MM.1S (cell line): ENCODE measurements at regions not wholly inside any gene's neighbourhood (a gene's known extent, or its start where the extent isn't known, plus 50 kb on each side); places are given as distances from the start of the nearest gene placed in this dataset.

Experiments used
- DNase-seq: peaks from one replicate; pipeline ENCODE4 v3.0.0-alpha.2; 2015
- H2AFZ ChIP-seq: fragments of 300-600 bp; sonication (generic); 2 replicates; pipeline ENCODE4 v1.6.0; 2016; ENCODE audit warnings: antibody characterized with exemption, low read length
- H3F3A ChIP-seq: fragments of 300-600 bp; sonication (generic); 2 replicates; pipeline ENCODE4 v1.6.1; 2016; ENCODE audit warnings: mild to moderate bottlenecking, antibody characterized with exemption, low read length, moderate library complexity, mixed read lengths; ENCODE audit not compliant: insufficient read depth
- H3K27ac ChIP-seq: fragments of 300-600 bp; sonication (generic); 2 replicates; pipeline ENCODE4 v1.5.1; 2016; ENCODE audit warnings: mild to moderate bottlenecking, low read length
- H3K27me3 ChIP-seq: fragments of 300-600 bp; sonication (generic); replicated peaks from 2 replicates; pipeline ENCODE4 v1.6.0; 2016; ENCODE audit warnings: low read length; ENCODE audit not compliant: insufficient read depth
- H3K36me3 ChIP-seq: fragments of 300-600 bp; sonication (generic); replicated peaks from 2 replicates; pipeline ENCODE4 v1.6.1; 2016; ENCODE audit warnings: mild to moderate bottlenecking, low read length, mixed read lengths; ENCODE audit not compliant: insufficient read depth
- H3K4me1 ChIP-seq: fragments of 300-600 bp; sonication (generic); 2 replicates; pipeline ENCODE4 v1.6.1; 2016; ENCODE audit warnings: low read length, mixed read lengths
- H3K4me2 ChIP-seq: fragments of 300-600 bp; sonication (generic); 2 replicates; pipeline ENCODE4 v1.6.0; 2016; ENCODE audit warnings: low read depth, low read length
- H3K4me3 ChIP-seq: fragments of 300-600 bp; sonication (generic); 2 replicates; pipeline ENCODE4 v1.5.1; 2016; ENCODE audit warnings: low read length, mixed read lengths
- H3K79me2 ChIP-seq: fragments of 300-600 bp; sonication (generic); 2 replicates; pipeline ENCODE4 v1.6.1; 2016; ENCODE audit warnings: mixed run types, low read length, mixed read lengths
- H3K9ac ChIP-seq: fragments of 300-600 bp; sonication (generic); 2 replicates; pipeline ENCODE4 v1.6.1; 2016; ENCODE audit warnings: low read length, mixed read lengths
- H3K9me2 ChIP-seq: fragments of 300-600 bp; sonication (generic); replicated peaks from 2 replicates; pipeline ENCODE4 v1.6.1; 2016; ENCODE audit warnings: mild to moderate bottlenecking, low read length, mixed read lengths; ENCODE audit not compliant: insufficient read depth
- H3K9me3 ChIP-seq: fragments of 300-600 bp; sonication (generic); replicated peaks from 2 replicates; pipeline ENCODE4 v1.6.1; 2016; ENCODE audit warnings: mild to moderate bottlenecking, low read length, mixed read lengths; ENCODE audit not compliant: insufficient read depth
- H4K20me1 ChIP-seq: fragments of 300-600 bp; sonication (generic); 2 replicates; pipeline ENCODE4 v1.6.1; 2016; ENCODE audit warnings: mild to moderate bottlenecking, low read length, moderate library complexity, mixed read lengths; ENCODE audit not compliant: insufficient read depth
- EZH2 ChIP-seq: fragments of 300-600 bp; sonication (generic); optimal IDR thresholded peaks from 2 replicates; pipeline ENCODE3; 2017; ENCODE audit warnings: low read depth, mild to moderate bottlenecking, antibody characterized with exemption, low read length, mixed read lengths
- EZH2phosphoT487 ChIP-seq: fragments of 300-600 bp; sonication (generic); IDR thresholded peaks from 2 replicates; pipeline ENCODE4 v1.6.1; 2018; ENCODE audit warnings: antibody characterized with exemption, low read length
- TF ChIP-seq, protein P1 (sequence below): fragments of 300-600 bp; sonication (generic); IDR thresholded peaks from 2 replicates; pipeline ENCODE4 v1.5.1; 2016; ENCODE audit warnings: antibody characterized with exemption, low read length, mixed read lengths

DNA sequence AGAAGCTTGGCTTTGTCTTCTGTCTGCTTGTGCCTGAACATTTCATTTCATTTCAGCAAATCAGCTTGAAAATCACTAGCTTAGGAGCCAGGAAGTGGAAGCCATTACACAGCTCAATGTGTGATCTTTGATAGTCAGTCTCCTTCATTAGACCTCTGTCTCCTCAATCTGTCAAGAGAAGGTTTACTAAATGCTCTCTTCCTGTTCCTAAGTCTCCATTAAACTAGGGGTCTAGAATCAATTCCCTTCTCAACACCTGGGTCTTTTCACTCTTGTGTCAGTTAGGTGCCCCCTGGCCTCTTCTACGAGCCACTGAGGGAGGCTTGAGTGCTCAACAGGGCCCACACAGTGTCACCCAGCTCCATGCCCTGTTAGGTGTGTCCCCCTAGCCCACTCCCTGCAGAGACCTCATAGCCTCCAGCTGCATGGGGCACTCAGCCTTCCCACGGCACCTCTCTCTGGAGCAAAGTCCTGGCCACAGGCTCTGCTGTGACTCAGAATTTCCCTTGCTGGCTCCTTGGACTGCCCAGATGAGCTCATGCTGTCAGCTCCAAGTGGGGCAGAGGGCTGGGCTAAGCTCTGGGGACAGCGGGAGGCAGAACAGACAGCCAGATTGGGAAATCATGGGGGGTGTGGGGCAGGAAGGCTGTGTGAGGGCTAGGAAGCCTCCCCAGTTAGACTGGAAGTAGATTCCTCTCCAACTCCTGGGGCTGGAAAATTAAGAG, 115.7 kb upstream of the IPO9 start:
- H3K27me3 ChIP-seq: no peaks in the 10 kb centered on the region
- H3K9me2 ChIP-seq: no peaks in the 10 kb centered on the region
- H3K27ac ChIP-seq: no peak overlapping the region
- no peaks in the 10 kb centered on the region for H3F3A ChIP-seq
- peaks cover 11% of the 10 kb centered on the region for H3K4me1 ChIP-seq
- H4K20me1 ChIP-seq: no peaks in the 10 kb centered on the region
- H3K4me2 ChIP-seq: no peak overlapping the region
- TF ChIP-seq EZH2phosphoT487 (no peak), EZH2 (no peak)
- TF ChIP-seq, protein P1, sequence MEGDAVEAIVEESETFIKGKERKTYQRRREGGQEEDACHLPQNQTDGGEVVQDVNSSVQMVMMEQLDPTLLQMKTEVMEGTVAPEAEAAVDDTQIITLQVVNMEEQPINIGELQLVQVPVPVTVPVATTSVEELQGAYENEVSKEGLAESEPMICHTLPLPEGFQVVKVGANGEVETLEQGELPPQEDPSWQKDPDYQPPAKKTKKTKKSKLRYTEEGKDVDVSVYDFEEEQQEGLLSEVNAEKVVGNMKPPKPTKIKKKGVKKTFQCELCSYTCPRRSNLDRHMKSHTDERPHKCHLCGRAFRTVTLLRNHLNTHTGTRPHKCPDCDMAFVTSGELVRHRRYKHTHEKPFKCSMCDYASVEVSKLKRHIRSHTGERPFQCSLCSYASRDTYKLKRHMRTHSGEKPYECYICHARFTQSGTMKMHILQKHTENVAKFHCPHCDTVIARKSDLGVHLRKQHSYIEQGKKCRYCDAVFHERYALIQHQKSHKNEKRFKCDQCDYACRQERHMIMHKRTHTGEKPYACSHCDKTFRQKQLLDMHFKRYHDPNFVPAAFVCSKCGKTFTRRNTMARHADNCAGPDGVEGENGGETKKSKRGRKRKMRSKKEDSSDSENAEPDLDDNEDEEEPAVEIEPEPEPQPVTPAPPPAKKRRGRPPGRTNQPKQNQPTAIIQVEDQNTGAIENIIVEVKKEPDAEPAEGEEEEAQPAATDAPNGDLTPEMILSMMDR: no peak
- no peaks in the 10 kb centered on the region for H3K36me3 ChIP-seq
- no peak overlapping the region for H2AFZ ChIP-seq
- no peaks in the 10 kb centered on the region for H3K9me3 ChIP-seq
- H3K4me3 ChIP-seq: no peak overlapping the region
- no peak overlapping the region for H3K9ac ChIP-seq
- H3K79me2 ChIP-seq: no peaks in the 10 kb centered on the region
- no peak for DNase-seq

DNA sequence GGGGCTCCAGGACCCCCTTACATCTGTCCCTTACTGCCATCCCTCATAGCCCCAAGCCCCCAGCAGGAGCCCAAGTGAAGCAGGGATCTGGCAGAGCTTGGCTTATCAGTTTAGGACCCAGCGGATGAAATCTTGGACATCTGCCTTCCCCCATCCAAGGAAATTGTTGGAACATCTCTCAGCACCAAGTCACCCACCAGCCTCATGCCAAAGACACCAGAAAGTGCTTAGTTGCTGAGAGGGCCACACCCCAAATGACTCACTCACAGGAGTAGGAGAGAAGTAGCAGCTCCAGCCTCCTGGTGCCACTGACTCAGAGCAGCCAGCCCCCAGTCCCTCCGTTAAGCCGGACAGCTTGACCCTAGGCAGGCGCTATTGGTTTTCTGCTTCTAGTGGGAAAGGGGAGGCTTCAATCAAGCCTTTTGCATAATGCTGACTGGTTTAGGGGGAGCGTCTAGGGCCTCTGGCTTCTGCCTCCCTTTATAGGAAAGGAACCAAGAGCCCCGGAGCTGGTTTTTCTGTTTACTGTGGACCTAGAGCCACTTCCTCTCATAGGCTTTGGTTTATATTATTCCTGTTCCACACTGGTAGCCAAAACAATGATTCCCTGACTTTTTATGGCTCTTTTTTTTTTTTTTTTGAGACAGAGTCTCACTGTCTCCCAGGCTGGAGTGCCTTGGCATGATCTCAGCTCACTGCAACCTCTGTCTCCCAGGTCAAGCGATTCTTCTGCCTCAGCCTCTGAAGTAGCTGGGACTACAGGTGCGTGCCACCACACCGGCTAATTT, 114.2 kb upstream of the IPO9 start:
- Histone ChIP-seq H2AFZ (no peak overlapping the region), H3K27ac (no peak overlapping the region), H3K79me2 (no peaks in the 10 kb centered on the region), H3K9me3 (no peaks in the 10 kb centered on the region), H3K9ac (no peak overlapping the region), H4K20me1 (no peaks in the 10 kb centered on the region), H3K9me2 (no peaks in the 10 kb centered on the region), H3K36me3 (no peaks in the 10 kb centered on the region), H3K4me3 (no peak overlapping the region), H3K4me2 (no peak overlapping the region), H3F3A (no peaks in the 10 kb centered on the region), H3K4me1 (peaks cover 11% of the 10 kb centered on the region), H3K27me3 (no peaks in the 10 kb centered on the region)
- TF ChIP-seq EZH2phosphoT487 (no peak), EZH2 (no peak)
- TF ChIP-seq, protein P1: no peak
- no peak for DNase-seq

DNA sequence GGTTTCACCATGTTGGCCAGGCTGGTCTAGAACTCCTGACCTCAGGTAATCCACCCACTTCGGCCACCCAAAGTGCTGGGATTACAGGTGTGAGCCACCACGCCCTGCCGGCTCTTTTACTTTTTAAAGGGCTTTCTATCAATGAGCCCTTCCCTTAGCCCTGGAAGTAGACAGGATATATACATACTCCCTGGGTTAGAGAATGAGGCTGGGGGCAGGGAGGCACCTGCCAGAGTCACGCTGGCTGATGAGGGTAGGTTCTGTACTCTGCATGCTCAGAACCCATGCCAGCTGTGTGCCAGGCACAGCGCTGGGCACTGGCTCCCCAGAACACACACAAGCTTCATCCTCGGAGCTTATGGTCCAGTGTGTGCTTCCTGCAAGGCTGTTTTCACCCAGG, 113.6 kb upstream of the IPO9 start:
- Histone ChIP-seq H3K4me3 (no peak overlapping the region), H3F3A (no peaks in the 10 kb centered on the region), H3K4me2 (peak overlapping the region; percentile 29; the same call in 1 of the 2 replicates), H3K9ac (no peak overlapping the region), H4K20me1 (no peaks in the 10 kb centered on the region), H3K9me2 (no peaks in the 10 kb centered on the region), H3K79me2 (no peaks in the 10 kb centered on the region), H3K9me3 (no peaks in the 10 kb centered on the region), H3K36me3 (no peaks in the 10 kb centered on the region), H2AFZ (peak overlapping the region; percentile 9; the same call in 1 of the 2 replicates), H3K27ac (no peak overlapping the region), H3K27me3 (no peaks in the 10 kb centered on the region), H3K4me1 (peaks cover 11% of the 10 kb centered on the region)
- no peak for DNase-seq
- no peak for TF ChIP-seq EZH2
- no peak for TF ChIP-seq EZH2phosphoT487
- TF ChIP-seq, protein P1: no peak
